GM19238 (cell line): ENCODE measurements at regions not wholly inside any gene's neighbourhood (a gene's known extent, or its start where the extent isn't known, plus 50 kb on each side); places are given as distances from the start of the nearest gene placed in this dataset.
"Not testable (repeated sequence)": the region's sequence is repeated elsewhere in the genome, so short reads cannot be mapped to it uniquely, and the experiment has no call there.

Experiments
- DNase-seq: peaks from one replicate; pipeline ENCODE4 v3.0.0; 2011; ENCODE audit warnings: low spot score; ENCODE audit not compliant: insufficient read length

DNA sequence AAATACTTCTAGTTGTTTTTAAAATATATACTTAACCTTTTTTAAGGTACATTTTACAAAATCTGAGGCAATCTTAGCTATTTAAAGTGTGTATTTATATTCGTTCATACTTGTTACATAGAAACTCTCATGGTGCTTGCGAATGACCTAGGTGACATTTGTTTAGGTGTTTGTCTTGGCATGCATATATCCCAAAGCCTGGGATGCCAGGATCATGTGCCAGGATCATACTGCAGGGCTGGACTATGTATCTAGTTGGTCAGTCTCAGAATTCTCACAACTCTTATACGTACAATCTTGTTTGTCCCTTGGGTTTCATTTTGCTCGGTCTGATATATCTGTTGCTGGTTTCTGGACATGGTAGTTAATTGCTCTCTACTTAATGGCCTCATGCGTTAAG lies 109.9 kb upstream of the WIPF3 start:
- not testable (repeated sequence) for DNase-seq

DNA sequence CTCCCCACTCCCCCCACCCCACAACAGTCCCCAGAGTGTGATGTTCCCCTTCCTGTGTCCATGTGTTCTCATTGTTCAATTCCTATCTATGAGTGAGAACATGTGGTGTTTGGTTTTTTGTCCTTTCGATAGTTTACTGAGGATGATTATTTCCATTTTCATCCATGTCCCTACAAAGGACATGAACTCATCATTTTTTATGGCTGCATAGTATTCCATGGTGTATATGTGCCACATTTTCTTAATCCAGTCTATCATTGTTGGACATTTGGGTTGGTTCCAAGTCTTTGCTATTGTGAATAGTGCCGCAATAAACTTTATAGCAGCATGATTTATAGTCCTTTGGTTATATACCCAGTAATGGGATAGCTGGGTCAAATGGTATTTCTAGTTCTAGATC lies 106.6 kb upstream of the WIPF3 start:
- not testable (repeated sequence) for DNase-seq

DNA sequence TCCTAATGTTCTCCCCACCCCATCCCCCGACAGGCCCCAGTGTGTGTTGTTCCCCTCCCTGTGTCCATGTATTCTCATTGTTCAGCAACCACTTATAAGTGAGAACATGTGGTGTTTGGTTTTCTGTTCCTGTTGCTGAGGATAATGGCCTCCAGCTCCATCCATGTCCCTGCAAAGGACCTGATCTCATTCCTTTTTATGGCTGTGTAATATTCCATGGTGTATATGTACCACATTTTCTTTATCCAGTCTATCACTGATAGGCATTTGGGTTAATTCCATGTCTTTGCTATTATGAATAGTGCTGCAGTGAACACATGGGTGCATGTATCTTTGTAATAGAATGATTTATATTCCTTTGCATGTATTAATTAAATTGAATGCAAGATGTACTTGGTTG lies 104.8 kb upstream of the WIPF3 start:
- DNase-seq = not testable (repeated sequence)

DNA sequence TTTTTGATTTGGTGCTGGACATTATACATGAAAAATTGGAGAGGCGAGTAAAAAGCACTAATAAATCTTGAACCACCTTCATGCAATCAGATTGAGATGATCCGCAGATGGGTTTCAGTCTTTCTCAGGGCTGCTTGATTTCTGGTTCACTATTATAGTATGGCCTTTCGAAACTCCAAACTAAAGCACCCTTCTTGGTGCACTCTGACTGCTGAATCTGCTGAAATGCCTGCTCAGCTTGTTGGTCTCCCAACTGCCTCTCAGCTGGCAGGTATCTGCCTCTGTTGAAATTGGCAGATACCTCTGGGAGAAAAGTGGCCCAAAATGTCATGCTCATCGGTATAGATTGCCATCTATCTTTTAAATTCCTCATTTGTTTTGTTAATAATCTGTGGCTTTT lies 102.5 kb upstream of the WIPF3 start:
- DNase-seq = not testable (repeated sequence)

DNA sequence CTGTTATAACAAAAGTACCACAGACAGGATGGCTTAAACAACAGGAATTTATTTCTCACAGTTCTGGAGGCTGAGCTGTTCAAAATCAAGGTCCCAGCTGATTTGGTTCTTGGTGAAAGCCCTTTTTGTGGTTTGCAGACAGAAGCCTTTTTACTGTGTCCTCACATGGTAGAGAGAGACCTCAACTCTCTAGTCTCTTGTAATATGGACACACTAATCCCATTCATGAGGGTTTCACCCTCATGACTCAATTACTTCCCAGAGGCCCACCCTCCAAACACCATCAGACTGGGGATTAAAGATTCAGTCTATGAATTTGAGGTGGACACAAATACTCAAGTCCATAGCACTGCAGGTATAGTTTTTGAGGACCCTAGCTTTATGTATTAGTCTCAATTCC lies 97.3 kb upstream of the WIPF3 start:
- DNase-seq = not testable (repeated sequence)

DNA sequence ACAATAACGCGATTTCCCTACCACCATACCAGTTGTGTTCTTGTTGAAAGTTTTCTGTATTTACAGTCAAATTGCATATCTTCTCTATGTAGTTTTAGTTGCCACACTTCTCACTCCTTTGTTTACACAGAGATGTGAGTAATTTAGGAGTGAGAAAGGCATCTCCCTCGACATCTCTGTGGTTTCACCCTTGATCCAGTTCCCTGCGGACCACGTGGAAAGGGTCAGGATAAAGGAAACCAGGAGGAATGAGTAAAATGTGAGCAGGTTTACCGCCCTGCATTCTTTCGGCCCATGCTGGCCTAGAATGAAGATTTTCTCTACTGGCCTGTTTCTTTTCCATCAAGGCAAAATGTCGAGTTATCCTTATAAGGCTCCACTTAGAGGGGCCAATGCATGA lies 83.2 kb upstream of the WIPF3 start:
- DNase-seq = not testable (repeated sequence)

DNA sequence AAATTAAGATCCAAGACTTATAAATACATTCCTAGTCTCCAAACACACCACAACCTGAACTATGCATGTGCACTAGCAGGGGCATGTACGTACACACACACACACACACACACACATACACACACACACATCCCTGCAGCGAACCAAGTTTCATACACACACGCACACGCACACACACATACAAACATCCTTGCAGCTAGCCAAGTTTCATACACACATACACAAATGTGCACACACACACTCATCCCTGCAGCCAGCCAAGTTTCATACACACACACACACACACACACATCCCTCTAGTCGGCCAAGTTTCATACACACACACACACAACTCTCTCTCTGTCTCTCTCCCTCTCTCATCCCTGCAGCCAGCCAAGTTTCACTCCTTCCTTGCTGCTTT lies 82.7 kb upstream of the WIPF3 start:
- DNase-seq = no peak

DNA sequence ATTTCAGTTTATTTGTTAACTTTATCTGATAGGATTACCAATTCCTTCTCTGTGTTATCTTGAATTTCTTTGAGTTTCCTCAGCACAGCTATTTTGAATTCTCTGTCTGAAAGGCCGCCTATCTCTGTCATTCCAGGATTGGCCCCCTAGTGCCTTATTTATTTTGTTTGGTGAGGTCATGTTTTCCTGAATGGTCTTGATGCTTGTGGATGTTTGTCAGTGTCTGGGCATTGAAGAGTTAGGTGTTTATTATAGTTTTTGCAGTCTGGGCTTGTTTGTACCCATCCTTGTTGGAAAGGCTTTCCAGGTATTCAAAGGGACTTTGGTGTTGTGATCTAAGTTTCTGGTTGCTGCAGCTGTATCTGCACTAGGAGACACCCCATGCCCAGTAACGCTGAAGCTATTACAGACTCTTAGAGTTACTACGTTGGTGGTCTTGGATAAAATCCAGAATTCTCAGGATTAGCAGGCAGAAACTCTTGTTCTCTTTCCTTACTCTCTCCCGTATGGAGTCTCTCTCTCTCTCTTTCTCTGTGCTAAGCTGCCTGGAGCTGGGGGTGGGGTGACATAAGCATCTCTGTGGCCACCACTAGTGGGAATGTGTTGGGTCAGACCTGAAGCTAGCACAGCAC lies 76.7 kb upstream of the WIPF3 start:
- DNase-seq = not testable (repeated sequence)

DNA sequence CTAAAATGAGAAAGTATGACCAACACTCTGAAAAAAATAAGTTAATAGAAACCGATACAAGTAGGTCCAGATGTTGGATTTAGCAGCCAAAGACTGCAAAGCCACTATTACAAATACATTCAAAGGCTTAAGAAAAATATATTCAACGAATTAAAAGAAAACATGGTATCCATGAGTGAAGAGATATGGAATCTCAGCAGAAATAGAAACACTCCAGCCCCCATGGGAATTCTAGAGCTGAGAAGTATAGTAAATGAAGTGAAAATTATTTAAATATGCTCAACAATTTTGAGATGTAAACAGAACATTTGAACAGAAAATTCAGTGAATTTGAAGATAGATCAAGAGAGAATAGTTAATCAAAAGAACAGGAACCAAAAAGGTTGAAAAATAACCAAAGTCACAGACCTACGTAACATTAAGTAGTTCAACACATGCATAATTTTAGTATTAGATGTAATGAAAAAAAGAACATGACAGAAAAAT lies 72.0 kb upstream of the WIPF3 start:
- DNase-seq = no peak

DNA sequence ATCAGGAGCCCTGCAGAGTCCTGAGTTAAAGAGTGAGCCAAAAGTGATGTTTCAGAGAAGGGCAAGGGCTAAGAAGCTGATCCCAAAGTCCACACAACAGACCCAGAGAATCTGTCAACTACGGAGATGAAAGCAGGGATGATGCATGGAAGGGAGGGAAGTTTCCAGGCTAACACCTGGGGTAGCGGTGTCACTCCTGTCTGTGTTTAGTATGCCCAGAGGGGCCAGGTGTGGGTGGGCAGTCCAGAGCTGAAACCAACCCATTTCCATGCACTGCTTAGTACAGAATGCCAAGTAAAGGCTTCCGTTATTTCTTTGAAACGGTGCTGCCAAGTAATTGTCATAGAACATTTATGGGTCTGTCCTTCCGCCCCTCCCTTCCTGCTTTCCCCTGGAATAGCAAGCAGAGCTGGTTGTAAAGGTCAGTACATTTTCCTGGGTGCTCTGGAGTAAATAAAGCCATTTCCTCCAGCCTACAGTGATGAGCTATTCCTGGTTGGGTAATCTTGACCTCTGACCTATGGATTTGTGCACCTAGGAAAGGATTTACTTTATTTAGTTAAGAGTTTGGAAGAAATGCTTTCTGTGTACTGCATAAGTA lies 58.6 kb upstream of the WIPF3 start:
- DNase-seq = not testable (repeated sequence)

DNA sequence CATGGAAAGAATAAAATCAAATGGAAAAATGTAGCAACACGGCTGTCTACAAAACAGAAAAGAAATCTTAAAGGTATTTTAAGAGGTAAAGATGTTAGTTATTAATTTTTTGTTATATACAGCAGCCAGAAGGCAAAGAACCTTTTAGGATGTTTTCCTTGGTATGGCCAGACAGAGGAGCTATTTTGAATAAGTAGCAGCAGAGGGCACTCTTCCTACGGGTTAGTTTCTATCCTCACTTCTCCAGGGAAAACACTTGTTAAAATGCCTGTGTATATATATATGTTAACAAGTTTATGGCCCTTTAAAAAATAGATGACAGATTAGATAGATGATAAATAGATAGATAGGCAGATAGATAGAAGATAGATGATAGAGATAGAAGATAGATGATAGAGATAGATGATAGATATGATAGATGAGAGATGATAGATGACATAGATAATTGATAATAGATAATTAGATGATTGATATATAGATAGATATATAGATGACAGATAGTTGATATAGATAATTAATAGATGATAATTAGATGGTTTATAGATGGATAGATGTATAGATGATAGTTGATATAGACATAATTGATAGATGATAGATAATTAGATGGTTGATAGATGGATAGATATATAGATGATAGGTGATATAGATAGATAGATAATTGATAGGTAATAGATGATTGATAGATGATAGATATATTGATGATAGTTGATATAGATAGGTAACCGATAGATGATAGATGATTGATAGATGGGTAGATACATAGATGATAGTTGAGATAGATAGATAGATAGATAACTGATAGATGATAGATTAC lies 57.8 kb upstream of the WIPF3 start:
- DNase-seq = no peak

DNA sequence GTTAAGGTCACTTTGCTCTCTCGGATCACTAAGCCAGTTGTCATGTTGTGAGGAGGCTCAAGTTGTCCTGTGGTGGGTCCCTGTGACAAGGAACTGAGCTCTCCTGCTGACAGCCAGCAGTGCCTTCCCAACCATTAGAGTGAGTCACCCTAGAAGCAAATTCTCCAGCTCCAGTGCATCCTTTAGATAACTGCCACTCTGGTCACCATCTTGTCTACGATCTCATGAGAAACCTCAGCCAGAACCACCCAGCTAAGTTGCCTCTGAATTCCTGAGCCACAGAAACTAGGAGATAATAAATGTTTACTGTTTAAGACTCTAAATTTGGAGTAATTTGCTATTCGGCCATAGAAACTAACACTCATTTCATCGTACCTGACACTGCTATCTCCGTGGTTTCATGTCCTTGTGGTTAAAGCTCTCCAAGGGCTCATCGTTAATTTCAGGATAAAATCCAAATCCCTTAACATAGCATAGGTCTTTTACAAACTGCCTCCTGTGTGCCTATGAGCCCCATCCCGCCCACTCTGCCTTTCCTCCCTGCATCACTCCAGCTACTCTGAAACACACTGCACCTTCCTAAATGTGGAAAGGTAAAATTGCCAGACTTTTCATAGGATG lies 56.5 kb upstream of the WIPF3 start:
- no peak for DNase-seq

DNA sequence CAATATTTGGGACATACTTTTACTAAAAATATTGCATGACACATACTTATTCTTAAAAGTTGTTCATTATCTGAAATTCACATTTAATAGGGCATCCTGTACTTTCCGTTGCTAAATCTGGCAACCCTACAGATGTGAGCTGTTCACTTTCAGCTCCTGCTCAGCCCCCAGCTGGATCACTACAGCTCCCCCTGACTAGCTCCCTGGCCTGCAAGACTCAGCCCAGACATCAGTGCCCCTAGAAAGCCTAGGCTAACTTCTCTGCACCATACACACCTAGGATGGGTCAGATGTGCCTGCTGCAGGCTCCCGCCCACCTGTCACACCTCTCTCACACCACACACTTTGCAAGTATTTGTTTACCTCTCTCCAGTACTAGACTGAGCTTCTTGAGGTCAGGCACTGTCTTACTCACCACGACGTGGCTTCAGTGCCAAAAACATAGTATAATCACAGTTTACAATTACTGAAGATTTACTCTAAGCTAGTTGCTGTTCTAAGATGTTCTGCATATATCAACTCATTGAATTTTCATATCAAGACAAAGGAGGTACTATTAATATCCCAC lies 55.9 kb upstream of the WIPF3 start:
- not testable (repeated sequence) for DNase-seq

DNA sequence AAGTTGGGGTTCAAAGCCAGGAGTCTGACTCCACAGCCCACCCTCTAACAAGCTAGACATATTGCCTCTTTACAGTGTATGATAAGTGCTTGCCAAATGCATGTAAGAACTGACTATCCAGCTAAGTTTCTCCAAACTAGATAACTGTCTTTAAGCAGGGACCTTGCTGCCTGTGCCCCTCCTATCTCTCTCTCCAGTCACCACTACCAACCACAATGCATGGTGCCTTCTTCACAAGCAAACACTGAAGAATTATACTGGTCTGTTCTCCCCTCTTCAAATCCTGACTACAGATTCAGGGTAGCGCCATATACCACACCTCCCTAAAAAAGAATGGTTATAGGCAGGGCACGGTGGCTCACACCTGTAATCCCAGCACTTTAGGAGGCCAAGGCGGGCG lies 55.3 kb upstream of the WIPF3 start:
- not testable (repeated sequence) for DNase-seq

DNA sequence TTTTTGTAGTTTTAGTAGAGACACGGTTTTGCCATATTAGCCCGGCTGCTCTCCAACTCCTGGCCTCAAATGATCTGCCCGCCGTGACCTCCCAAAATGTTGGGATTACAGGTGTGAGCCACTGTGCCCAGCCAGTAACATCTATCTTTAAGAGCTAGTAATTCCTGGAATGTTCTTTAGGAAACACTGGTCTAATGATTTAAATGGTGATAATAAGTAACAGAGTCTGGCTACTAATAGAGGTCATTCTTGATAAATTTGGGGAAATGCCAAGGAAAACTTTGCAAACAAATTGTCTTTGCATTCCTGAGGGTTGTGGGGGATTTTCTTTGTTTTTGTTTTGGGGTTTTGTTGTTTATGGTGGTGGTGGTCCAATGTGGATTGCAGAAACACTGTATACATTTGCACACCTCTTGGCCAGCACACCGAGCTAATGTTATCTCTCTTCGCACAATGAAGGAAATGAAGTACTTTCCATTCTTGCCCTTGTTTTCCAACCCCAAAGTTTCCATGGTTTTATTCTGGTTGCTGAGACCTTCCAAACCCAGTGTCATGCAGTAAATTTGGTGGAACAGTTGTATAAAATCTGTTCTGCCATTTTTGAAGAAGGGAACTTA lies 51.3 kb upstream of the WIPF3 start:
- DNase-seq = no peak
